ENCODE measurements at regions not wholly inside any gene's neighbourhood (a gene's known extent, or its start where the extent isn't known, plus 50 kb on each side); places are given as distances from the start of the nearest gene placed in this dataset.

DNA sequence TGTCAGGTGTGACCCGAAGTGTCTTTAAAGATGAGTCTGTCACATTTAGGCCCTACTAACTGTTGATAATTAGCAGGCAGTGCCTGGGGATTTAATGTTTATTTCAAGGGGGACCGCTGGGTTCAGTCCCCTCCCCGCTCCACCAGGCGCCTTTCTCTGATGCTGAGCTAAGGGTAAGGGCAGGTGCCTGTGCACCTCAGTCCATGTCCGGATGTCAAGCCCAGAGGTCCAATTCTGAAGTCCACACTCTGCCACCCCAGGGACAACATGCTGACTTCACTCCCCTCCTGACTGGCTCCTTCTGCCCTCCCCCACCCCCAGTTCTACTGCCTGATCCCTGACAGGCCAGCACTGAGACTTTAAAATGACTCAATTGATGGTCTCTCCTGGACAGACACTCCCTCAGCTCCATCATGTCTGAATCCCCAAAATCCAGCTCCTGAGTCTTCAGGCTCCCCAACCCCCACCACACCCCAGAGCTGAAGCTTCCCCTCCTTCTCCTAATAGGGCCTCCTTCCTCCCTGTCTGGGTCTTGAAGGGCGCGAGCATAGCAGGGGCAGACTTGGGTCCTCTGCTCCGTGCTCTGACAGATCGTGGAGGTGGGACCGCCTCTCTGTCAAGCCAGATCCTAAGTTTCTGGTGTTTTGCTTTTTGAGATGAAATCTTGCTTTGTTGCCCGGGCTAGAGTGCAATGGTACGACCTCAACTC, 49.8 kb upstream of the ANO1 start:
- no peak for DNase-seq (ENCODE audit: low spot score)
